Common myeloid progenitor, CD34-positive (primary cell): ENCODE measurements at regions not wholly inside any gene's neighbourhood (a gene's known extent, or its start where the extent isn't known, plus 50 kb on each side); places are given as distances from the start of the nearest gene placed in this dataset.
A peak's percentile ranks its signal among the peaks of the same experiment; 100 is the strongest.

Source experiments
- CTCF ChIA-PET: fragments of 350-600 bp; sonication (Branson Sonifier 250); formaldehyde crosslinking; loops from one replicate; lab custom pipeline; 2021; ENCODE audit warnings: antibody characterized with exemption; lab: Charles Lee
- POLR2A ChIA-PET: fragments of 350-600 bp; sonication (Branson Sonifier 250); formaldehyde crosslinking; loops from one replicate; lab custom pipeline; 2021; ENCODE audit warnings: antibody characterized with exemption; lab: Charles Lee
- DNase-seq, 3 donors: peaks; one replicate each; pipeline versions ENCODE4 v3.0.0 to v3.0.0-alpha.2; 2013
- H3K27ac ChIP-seq, 2 experiments: 1 replicate in 1 of 2; 2 replicates in 1 of 2; pipeline ENCODE4 v1.7.0; 2013; ENCODE audit warnings: inconsistent platforms in 2 of 2, low read length in 2 of 2, mild to moderate bottlenecking in 2 of 2, low read depth in 1 of 2, moderate library complexity in 1 of 2; ENCODE audit not compliant: severe bottlenecking in 2 of 2, insufficient read depth in 1 of 2, poor library complexity in 1 of 2
- H3K27me3 ChIP-seq, 5 experiments: replicated peaks in 2 of 5; 1 replicate in 3 of 5; 2 replicates in 2 of 5; pipeline versions ENCODE4 v1.6.1 to v1.7.0; 2013; ENCODE audit warnings: low read length in 4 of 5, mild to moderate bottlenecking in 2 of 5, moderate library complexity in 2 of 5, inconsistent platforms in 1 of 5; ENCODE audit not compliant: insufficient read depth in 5 of 5, control insufficient read depth in 4 of 5
- H3K36me3 ChIP-seq, 4 experiments: 1 replicate in 2 of 4; 2 replicates in 2 of 4; pipeline versions ENCODE4 v1.6.1 to v1.7.0; 2013; ENCODE audit warnings: low read length in 3 of 4, control low read depth in 1 of 4, mild to moderate bottlenecking in 1 of 4; ENCODE audit not compliant: control insufficient read depth in 4 of 4, insufficient read depth in 4 of 4
- H3K4me1 ChIP-seq, 4 experiments: 1 replicate in 3 of 4; 2 replicates in 1 of 4; pipeline versions ENCODE4 v1.6.1 to v1.7.1; 2013; ENCODE audit warnings: low read length in 3 of 4, mild to moderate bottlenecking in 3 of 4, control low read depth in 1 of 4, inconsistent platforms in 1 of 4, moderate library complexity in 1 of 4; ENCODE audit not compliant: control insufficient read depth in 4 of 4, insufficient read depth in 4 of 4; ENCODE audit errors: control extremely low read depth in 1 of 4
- H3K4me3 ChIP-seq, 7 experiments: 1 replicate in 4 of 7; 2 replicates in 3 of 7; pipeline versions ENCODE4 v1.5.1 to v1.7.0; 2013; ENCODE audit warnings: mild to moderate bottlenecking in 7 of 7, low read length in 6 of 7, moderate library complexity in 6 of 7, inconsistent platforms in 2 of 7, low read depth in 2 of 7, control low read depth in 1 of 7; ENCODE audit not compliant: insufficient read depth in 4 of 7, control insufficient read depth in 1 of 7; ENCODE audit errors: extremely low read depth in 1 of 7
- H3K9me3 ChIP-seq, 5 experiments: 1 replicate in 4 of 5; 2 replicates in 1 of 5; pipeline versions ENCODE4 v1.6.1 to v1.7.1; 2013; ENCODE audit warnings: low read length in 4 of 5, mild to moderate bottlenecking in 2 of 5, inconsistent platforms in 1 of 5, low read depth in 1 of 5, moderate library complexity in 1 of 5; ENCODE audit not compliant: control insufficient read depth in 4 of 5, insufficient read depth in 2 of 5; ENCODE audit errors: control extremely low read depth in 1 of 5
- WGBS: methylation state at CpG from one replicate; pipeline ENCODE4 v1.1.5; 2013; ENCODE audit not compliant: insufficient coverage; 5-methylcytosine and 5-hydroxymethylcytosine counted together

DNA sequence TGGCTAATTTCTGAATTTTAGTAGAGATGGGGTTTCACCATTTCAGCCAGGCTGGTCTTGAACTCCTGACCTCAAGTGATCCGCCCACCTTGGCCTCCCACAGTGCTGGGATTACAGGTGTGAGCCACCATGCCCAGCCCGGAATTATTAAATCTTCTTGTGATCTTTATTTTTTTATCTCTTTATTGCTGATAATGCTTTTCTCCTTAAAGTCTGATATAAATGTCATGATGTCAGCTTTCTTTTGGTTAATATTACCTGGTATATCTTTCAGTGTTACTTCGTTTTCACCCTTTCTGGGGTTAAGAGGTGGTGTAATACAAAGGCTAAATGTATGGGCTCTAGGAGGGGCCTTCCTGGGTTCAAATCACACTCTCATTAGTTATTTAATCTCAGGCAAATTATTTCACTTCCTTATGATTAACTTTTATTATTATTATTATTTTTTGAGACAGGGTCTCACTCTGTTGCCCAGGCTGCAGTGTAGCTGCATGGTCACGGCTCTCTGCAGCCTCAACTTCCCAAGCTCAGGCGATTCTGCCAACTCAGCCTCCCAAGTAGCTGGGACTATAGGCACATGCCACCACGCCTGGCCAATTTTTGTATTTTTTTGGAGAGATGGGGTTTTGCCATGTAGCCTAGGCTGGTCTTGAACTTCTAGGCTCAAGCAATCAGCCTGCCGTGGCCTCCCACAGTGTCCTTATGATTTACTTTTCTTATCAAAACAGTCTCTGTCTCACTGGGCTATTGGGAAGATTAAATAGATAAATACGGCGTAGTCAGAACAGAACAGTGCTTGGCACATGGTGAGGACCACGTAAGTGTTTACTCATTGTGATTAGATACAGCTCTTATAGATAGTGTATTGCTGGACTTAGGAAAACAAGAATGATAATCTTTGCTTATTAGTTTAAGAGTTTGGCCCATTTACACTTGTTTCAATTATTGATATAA is 216.5 kb downstream of the URB2 start:
- ChIA-PET POLR2A (no interaction called here), CTCF (no interaction called here)
- H3K4me3 ChIP-seq: no peak overlapping the region
- no peaks in the 10 kb centered on the region for H3K27me3 ChIP-seq
- H3K36me3 ChIP-seq: no peaks in the 10 kb centered on the region
- H3K27ac ChIP-seq: no peak overlapping the region
- H3K9me3 ChIP-seq: no peaks in the 10 kb centered on the region
- no peak for DNase-seq
- WGBS: 100% methylated on average over 5 of the region's 10 CpGs
- H3K4me1 ChIP-seq: no peaks in the 10 kb centered on the region

DNA sequence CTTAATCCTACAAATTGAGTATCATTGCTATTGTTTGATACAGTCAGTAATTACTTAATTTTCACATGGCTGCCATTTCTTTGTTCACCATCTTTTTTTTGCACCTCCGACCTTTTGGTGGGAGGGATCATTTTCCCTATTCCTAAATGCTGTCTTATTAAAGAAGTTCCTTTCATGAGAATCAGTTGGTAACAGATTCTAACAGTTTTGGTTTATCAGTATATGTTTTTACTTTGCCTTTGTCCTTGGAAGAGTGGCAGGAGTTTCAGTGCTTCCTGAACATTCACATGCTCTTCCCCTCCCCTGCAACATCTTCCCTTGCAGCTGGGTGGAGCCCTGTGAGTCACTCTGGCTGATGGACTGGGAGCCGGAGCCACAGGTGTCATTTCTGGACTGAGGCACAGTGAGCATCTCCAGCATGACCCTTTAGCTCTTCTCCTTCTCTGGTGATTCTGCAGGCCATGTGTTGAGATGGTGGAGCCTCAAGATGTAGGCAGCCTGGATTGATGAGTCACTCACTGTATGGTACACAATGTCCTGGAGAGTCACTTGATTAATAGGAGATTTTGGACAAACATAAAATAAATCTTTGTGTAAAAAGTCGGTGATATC is 217.7 kb downstream of the URB2 start:
- 60% methylated on average over 2 of the region's 3 CpGs for WGBS
- H3K4me3 ChIP-seq: no peak overlapping the region

GRCh38 chr1:229844675-229845074 is 218.6 kb downstream of the URB2 start:
- 77% methylated on average over 6 of the region's 6 CpGs for WGBS
- Histone ChIP-seq H3K36me3 (no peaks in the 10 kb centered on the region), H3K4me1 (no peaks in the 10 kb centered on the region), H3K9me3 (no peaks in the 10 kb centered on the region), H3K27ac (no peak overlapping the region), H3K27me3 (no peaks in the 10 kb centered on the region), H3K4me3 (no peak overlapping the region)
- ChIA-PET POLR2A (no interaction called here), CTCF (no interaction called here)
- DNase-seq: no peak

More for the DNA sequence above, 217.7 kb downstream of the URB2 start:
- CTCF ChIA-PET: no interaction called here
- POLR2A ChIA-PET: no interaction called here
- H3K9me3 ChIP-seq: no peaks in the 10 kb centered on the region
- no peaks in the 10 kb centered on the region for H3K4me1 ChIP-seq
- H3K27ac ChIP-seq: no peak overlapping the region
- H3K27me3 ChIP-seq: no peaks in the 10 kb centered on the region
- no peaks in the 10 kb centered on the region for H3K36me3 ChIP-seq
- peak in 1 of 3 donors; percentile 19 for DNase-seq

DNA sequence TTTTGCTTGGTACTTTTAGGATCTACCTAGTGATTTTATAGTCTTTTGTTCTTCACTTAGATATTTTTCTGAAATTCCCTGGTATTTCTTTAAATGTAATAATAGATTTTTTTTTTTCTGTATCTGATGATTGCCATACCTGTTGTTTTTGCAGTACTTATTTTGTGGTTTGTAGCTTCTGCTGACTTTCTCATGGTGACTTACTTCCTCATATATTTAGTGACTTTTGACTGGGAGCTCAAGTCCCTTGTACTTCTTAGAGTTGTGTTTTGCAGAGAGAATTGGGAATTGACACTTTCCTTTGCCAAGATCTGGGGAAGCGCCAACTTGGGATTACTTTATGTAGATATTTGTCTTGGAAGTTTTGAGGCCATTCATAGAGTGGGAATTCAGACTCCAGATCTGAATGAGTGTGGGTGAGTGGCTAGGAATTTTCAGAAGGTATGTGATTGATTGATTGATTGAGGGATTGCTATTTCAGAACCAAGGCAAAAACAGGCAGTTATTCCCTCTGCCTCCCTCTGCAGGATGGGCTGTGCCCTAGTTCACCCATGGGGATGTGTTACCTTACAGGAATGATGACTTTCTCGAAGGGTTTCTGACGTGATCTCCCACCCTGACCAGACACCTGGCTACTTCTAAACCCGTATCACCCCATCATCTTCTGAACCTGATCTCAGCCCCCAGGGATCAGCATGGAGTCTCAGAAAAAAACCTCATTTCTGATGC is 219.5 kb downstream of the URB2 start:
- no peaks in the 10 kb centered on the region for H3K36me3 ChIP-seq

GRCh38 chr1:229846351-229846750 is 220.3 kb downstream of the URB2 start:
- ChIA-PET POLR2A (no interaction called here), CTCF (no interaction called here)
- Histone ChIP-seq H3K4me1 (no peaks in the 10 kb centered on the region), H3K4me3 (no peak overlapping the region), H3K27me3 (no peaks in the 10 kb centered on the region), H3K36me3 (no peaks in the 10 kb centered on the region), H3K9me3 (no peaks in the 10 kb centered on the region), H3K27ac (no peak overlapping the region)
- DNase-seq: no peak
- WGBS: 100% methylated on average over 1 of the region's 5 CpGs

More for the DNA sequence above, 219.5 kb downstream of the URB2 start:
- ChIA-PET CTCF (no interaction called here), POLR2A (no interaction called here)
- no peak overlapping the region for H3K27ac ChIP-seq
- H3K4me3 ChIP-seq: no peak overlapping the region
- WGBS: 100% methylated on average over 1 of the region's 4 CpGs
- H3K4me1 ChIP-seq: no peaks in the 10 kb centered on the region
- no peaks in the 10 kb centered on the region for H3K27me3 ChIP-seq
- no peaks in the 10 kb centered on the region for H3K9me3 ChIP-seq
- DNase-seq: peak in 1 of 3 donors; percentile 13

GRCh38 chr1:229848752-229849677 is 218.0 kb upstream of the GALNT2 start:
- H3K4me3 ChIP-seq: no peak overlapping the region
- no peaks in the 10 kb centered on the region for H3K4me1 ChIP-seq
- no peaks in the 10 kb centered on the region for H3K27me3 ChIP-seq
- H3K27ac ChIP-seq: no peak overlapping the region
- peak; percentile 31 to 56 (median 51) for DNase-seq
- no peaks in the 10 kb centered on the region for H3K36me3 ChIP-seq
- ChIA-PET POLR2A (no interaction called here), CTCF (interaction anchor here (0.6 to 2.0 kb wide), 10 partner anchors 9 to 443 kb away, joined by 3 to 6 read pairs (median 4); no protein-coding TSS in a partner anchor)
- no peaks in the 10 kb centered on the region for H3K9me3 ChIP-seq
- WGBS: 83% methylated on average over 4 of the region's 9 CpGs
